GM18505 (cell line): ENCODE measurements at regions not wholly inside any gene's neighbourhood (a gene's known extent, or its start where the extent isn't known, plus 50 kb on each side); places are given as distances from the start of the nearest gene placed in this dataset.

ENCODE experiments used
- ATAC-seq: cut with Tn5 transposase; IDR thresholded peaks from one replicate; pipeline ENCODE4 v1.9.1; 2021; ENCODE audit not compliant: unreplicated experiment
- POLR2A ChIP-seq: IDR thresholded peaks from 4 replicates; pipeline ENCODE4 v1.6.1; 2011; ENCODE audit warnings: borderline replicate concordance; ENCODE audit not compliant: insufficient read depth, insufficient read length; ENCODE audit errors: extremely low read depth

GRCh38 chrX:63508668-63509067 is 157.5 kb upstream of the SPIN4 start:
- ATAC-seq = no peak
- TF ChIP-seq POLR2A = no peak

- TF ChIP-seq POLR2A = no peak
- ATAC-seq = no peak
These were observed 155.2 kb upstream of the SPIN4 start for GRCh38 chrX:63506320-63506719.

DNA sequence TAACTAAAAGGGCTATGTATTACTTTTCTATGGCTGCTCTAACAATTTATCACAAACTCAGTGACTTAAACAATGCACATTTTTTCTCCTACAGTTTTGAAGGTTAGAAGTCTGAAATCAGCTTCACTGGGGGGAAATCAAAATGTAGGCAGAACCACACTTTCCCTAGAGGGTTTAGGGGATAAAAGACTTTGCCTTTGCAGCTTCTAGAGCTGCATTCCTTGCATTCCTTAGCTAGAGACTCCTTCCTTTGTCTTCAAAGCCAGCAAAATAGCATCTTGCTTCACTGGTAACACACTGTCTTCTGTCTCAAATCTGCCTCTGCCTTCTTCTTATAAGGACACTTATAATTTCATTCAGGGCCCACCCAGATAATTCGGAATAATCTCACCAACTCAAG is 152.4 kb upstream of the SPIN4 start:
- no peak for ATAC-seq
- no peak for TF ChIP-seq POLR2A

GRCh38 chrX:63488546-63489373 is 137.6 kb upstream of the SPIN4 start:
- no peak for ATAC-seq
- no peak for TF ChIP-seq POLR2A

- ATAC-seq = no peak
- no peak for TF ChIP-seq POLR2A
These were observed 124.1 kb upstream of the SPIN4 start for GRCh38 chrX:63475200-63475599.

DNA sequence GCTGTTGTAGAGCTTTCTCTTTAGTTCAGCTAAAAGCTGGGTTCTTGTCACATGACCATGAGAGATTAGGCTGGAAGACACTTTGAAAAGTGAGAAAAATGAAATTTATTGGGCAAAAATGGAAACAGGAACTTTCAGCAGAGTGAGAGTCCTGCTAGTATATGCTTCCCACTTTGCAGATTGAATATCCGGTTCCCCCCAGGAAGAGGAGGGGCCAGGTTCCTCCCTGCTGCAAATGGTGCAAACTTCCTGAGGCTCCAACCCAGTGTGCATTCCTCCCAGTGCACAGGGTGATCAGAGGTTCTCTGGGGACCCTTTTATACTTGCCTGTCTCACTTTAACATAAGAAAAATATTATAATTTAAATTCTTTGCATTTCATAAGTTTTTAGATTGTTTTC is 119.9 kb upstream of the SPIN4 start:
- no peak for TF ChIP-seq POLR2A
- no peak for ATAC-seq

- no peak for TF ChIP-seq POLR2A
- no peak for ATAC-seq
These were observed 119.4 kb upstream of the SPIN4 start for GRCh38 chrX:63470506-63470905.

DNA sequence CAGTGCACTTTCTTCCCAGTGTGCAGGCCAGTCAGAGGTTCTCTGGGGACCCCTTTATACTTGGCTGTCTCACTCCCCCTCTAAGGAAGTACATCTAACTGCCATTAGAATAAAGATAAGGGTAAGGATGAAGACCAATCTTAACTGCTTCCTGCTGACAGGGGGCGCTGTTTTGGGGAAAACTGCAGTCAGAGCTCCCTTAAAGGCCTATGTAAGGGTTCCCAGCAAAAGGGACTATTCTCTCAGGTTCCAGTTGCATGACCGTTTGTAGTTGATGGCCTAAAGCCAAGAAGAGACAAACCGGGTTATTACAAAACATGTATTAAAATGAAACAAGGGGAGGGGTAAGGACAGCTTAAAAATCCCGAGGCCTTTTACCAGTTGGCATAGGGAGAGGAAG is 115.6 kb upstream of the SPIN4 start:
- TF ChIP-seq POLR2A = no peak
- ATAC-seq = no peak

DNA sequence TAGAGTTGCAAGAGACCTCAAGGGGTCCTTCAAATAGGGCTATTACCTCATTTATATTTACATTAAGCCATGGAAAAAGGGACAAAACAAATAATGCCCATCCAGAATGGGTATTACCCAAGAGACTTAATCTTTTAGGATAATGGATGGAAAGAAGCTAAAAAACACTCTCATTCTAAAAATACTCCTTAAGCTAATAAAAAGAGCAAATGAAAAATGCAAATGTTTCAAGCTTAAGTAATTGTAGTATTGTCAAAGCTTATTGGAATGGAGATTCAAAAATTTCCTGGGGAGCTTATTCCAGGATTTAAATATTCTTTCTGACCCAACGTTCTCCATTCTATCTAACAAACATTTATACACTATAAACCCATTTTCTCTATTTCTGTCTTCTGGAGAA is 107.8 kb upstream of the SPIN4 start:
- TF ChIP-seq POLR2A = no peak
- ATAC-seq = no peak

GRCh38 chrX:63453571-63453970 is 102.4 kb upstream of the SPIN4 start:
- ATAC-seq = no peak
- no peak for TF ChIP-seq POLR2A

DNA sequence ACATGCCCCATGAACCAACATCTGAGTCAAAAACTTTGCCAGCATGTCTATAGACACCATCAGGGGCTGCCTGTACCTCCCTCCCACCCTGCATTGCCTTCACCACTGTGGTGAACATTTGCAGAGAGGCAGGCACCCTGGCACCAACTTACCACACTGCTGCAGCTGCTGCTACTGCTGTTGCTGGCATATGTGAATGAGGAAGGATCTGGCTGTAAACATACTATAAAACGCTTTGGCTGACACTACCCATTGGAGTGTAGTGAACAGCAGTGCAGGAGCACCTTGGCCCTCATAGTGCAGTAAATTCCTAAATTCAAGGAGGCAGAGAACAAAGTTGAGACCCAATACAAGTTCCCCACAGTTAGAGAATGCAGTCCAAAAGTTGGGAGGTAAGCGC is 90.6 kb upstream of the SPIN4 start:
- TF ChIP-seq POLR2A = no peak
- ATAC-seq = no peak

DNA sequence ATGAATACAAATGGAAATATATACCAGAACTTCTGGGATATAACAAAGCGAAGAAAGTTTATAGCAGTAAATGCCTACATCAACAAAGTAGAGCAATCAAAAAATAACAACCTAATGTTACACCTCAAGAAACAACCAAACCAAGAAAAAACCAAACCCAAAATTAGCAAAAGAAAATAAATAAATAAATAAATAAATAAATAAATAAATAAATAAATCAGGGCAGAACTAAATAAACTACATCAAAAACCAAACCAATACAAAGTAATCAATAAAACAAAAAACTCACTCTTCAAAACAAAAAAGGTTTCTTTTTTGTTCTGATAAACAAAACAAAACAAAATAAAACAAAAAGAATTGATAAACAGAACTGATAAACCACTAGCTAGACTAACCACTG is 88.4 kb upstream of the SPIN4 start:
- TF ChIP-seq POLR2A = no peak
- no peak for ATAC-seq

DNA sequence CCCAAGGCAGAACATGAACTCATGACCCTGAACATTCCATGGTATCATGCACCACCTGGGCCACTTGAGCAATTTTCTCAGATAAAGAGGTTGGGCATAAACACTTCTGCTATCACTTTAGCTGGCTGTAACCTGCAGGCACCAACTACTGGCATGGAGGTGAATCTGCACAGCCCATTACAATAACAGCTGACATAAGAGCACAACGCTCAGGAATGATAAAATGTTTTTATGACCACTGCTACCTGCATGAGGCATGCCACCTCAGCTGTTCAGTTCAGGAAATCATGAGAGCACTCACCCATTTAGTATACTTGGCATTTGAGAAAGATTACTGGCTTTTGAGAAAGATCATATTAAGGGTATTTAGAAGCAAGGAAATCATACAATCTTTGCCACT is 85.7 kb upstream of the SPIN4 start:
- TF ChIP-seq POLR2A = no peak
- no peak for ATAC-seq

DNA sequence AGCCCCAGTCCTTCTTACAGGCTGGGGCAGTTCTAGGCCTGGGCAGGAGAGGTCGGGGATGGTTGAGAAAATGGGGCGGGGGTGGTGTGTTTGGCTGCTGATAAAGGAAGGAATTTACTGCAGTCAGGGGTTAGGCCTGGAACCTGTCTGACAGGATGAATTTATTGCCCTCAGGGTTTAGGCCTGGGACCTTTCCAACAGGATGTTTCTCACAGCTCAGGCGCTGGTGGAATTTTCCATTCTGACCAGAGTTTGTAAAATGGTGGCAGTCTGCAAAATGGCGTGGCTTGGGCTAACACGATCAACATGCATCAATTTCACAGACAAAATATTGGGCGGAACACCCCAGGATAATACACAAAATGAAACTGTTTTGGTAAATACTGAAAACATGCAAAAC is 83.5 kb upstream of the SPIN4 start:
- ATAC-seq = no peak
- TF ChIP-seq POLR2A = no peak

GRCh38 chrX:63434206-63434605 is 83.1 kb upstream of the SPIN4 start:
- ATAC-seq = no peak
- TF ChIP-seq POLR2A = no peak
